ENCODE measurements at regions not wholly inside any gene's neighbourhood (a gene's known extent, or its start where the extent isn't known, plus 50 kb on each side); places are given as distances from the start of the nearest gene placed in this dataset.

DNA sequence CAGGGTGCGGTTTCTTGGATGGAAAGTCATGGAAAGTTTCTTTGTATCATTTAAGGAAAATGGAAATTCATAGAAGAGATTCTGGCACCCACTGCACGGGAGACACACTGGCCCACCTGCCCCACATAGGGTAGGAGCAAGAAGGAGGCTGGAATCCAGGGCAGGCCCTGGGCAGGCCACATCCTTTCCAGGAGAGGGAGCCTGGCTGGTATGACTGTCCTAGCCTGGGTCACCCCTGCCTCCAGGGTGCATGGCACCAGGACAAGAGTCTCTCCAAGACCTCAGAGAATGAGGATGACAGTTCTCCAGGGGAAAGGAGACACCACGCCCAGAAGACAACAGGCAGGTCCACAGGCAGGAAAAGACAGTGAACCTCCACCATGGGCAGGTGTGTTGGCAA, 297.2 kb downstream of the TCERG1L start:
- DNase-seq: no peak

DNA sequence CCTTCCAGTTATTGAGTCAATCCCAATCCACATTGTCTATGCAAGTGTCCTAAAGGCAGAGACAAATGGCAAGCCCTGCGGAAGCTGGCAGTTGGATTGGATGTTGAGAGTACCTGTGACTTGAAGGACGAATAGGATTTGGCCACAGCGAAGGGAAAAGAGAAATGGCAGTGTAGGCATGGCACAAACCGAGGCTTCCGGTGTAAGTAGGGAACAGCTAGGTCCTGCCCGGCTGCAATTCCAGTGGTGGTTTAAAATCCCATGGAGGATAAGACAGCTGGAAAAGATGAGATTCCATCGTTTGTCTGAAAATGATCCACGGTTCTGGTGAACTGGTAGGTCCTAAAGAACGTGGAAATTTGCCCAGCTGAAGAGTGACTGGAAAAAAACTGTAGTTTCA, 296.2 kb downstream of the TCERG1L start:
- no peak for DNase-seq

DNA sequence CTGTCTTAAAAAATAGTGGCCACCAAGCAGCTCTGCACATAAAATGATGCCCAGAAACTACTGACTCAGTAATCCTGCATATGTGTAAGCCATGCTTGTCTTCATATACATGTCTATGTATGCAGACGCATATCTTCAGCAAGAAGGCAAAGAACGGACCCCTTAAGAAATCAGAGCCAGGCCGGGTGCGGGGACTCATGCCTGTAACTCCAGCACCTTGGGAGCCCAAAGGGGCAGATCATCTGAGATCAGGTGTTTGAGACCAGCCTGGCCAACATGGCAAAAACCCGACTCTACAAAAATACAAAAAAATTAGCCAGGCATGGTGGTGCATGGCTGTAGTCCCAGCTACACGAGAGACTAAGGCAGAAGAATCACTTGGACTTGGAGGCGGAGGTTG, 295.0 kb downstream of the TCERG1L start:
- no peak for DNase-seq

DNA sequence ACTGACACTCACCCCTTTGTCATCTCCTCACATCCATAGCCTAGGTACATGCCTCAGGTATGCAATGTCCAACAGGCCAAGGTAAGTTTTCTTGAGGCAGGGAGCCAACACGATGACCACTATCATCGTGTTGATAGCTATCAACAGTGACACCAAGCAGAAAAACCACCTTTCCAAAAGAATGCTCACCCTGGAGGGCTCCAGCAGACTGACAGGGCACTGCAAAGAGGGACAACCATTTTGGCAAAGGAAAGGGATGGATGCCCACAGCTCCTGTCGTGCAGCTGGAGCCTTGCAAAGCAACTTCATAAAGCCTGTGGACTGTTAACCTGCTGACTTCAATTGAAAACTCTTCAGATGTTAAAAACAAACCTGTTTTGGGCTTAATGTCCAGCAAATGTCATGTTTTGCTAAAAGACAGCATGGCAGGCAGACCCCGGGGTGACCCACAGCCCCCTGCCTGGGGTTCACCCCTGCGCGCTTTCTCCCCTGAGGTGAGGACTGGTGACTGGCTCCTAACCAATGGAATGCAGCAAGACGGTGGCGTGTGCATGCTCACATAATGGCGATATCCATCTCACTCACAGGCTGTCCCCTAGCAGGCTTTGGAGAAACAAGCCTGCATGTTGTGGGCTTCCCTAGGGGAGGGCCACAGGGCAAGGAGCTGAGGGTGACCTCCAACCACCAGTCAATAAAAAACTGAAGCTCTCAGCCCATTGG, 293.8 kb downstream of the TCERG1L start:
- DNase-seq: no peak

DNA sequence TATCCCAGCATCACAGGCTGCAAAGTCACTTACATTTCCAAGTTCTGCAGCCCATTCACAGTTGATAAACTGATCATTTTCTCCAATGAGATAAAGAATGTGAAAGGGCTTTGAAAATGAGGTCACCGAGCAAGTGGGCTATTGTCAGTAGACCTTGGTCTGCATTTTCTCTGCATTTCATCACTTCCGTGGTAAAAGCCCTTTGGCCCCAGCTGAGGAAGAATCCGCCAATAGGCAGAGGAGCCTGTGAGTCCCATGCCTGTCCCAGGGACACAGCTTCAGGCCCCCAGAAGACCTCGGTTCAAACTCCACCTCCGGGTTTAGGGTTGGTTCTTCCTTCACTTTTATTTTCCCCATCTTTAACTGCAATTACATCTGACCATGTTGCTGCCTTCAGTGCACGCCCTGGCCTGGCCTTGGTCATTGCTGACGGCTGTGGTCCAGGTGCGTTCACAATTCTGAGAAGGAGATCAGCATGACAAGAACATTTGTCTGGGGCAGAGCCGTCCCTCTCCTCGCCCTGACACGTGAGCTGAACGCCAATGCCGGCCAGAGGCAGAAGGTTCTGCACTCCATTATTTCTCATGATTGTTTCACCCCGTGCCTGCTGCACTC, 292.5 kb downstream of the TCERG1L start:
- DNase-seq: no peak

DNA sequence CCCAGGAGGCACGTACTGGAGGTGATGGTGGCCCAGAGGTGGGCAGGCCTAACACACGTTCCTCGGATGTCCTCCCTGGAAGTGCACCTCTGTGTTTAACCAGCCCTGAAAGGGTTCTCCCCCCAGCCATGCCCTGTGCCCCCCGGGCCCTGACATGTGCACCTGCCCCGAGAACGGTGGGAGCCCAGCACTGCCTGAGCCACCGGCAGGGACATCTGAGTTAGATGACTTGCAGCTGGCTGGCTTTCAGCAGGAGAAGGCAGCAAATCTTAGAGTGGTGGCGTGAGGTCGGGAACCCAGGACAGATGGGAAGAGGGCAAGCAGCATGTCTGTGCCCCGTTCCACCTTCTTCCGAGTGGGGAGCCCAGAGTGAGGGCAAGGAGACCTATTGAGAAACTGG, 291.8 kb downstream of the TCERG1L start:
- DNase-seq: no peak

DNA sequence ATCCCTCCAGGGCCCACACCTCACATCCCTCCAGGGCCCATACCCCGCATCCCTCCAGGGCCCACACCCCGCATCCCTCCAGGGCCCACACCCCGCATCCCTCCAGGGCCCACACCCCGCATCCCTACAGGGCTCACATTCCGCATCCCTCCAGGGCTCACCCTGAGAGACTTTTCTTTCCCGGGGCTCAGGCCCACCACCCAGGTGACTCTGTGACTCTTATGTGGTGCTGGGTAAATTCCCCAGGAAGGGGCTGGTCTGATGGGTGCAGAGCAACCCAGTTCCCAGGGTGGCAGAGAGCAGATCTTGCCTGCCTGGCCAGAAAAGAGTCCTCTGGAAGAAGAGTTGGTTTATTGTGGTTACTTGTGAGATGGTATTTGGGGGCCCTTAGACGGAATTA, 290.7 kb downstream of the TCERG1L start:
- DNase-seq: no peak

DNA sequence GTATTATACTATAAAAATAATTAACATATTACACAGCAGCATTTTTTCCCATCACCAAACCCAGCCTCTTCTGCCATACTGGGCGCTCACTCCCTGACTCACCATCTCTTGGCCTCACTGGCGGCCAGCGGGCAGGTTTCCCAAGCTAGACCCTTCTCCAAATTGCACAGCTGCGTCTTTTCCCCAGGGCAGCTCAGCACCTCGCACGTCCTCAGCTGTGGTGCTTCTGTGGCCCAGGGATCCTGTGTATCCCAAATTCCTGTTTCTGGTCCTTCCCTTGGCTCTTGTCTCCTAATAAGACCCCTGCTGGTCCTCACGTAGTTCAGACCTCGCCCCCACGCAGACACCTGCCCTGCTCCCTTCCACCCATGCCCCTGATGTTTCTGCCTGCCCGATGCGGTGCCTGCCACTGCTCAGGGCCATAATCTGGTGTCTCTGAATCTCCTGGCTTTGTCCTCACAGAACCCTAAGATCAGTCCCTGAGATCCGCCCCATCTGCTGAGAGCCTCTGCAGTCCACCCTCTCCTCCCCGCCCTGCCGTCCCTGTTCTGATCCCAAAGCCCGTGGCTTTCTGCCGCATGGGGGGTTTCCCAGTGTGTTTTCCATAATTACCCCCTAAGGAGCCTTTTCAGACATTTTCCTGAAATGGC, 290.1 kb downstream of the TCERG1L start:
- no peak for DNase-seq

DNA sequence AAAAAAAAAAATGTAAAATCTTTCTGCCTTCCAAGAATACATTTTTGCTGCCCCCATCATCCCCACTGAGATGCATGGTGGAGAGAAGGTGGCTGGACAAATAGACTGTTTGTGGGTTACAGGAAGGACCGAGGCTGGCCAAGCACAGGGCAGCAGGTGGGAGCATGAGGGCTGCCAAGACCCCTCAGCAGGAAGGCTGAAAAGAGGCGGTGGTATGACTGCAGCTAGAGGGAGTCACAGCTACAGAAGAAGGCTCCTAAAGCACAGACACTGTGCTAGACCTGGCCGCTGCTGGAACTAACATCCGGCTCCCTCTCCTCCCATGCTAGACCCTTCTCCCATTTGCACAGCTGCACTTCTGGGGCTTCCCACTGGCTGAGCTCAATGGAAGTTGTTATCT, 289.6 kb downstream of the TCERG1L start:
- DNase-seq: no peak

DNA sequence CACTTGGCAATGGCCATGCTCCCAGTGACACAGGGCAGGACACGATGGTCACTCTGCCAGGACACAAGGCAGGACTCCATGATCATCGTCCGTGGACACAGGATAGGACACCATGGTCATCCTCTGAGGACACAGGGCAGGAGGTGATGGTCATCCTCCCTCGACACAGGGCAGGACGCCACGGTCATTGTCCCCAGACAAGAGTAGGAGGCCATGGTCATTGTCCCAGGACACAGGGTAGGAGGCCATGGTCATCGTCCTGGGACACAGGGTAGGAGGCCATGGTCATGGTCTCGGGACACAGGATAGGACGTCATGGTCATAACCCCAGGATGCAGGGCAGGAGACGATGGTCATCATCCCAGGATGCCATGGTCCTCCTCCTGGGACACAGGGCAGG, 289.2 kb downstream of the TCERG1L start:
- DNase-seq: no peak

DNA sequence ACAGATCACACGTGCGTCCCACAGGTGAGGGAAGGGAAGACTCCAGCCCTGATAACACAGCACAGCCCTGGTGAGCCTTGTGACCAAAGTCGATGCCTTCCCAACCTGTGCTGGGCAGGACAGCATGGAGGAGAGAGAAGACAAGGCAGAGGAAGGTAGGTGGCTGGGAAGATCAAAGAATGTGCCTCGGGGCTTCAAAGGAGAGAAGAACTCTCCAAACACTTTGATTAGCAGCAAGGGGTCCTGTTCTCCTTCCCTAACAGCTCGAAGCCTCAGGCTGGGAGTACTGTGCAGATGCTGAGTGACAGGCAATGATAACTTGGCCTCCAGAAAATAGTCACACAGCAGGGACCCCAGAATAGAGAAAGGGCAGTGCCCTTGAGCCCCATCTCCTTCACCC, 288.5 kb downstream of the TCERG1L start:
- no peak for DNase-seq

DNA sequence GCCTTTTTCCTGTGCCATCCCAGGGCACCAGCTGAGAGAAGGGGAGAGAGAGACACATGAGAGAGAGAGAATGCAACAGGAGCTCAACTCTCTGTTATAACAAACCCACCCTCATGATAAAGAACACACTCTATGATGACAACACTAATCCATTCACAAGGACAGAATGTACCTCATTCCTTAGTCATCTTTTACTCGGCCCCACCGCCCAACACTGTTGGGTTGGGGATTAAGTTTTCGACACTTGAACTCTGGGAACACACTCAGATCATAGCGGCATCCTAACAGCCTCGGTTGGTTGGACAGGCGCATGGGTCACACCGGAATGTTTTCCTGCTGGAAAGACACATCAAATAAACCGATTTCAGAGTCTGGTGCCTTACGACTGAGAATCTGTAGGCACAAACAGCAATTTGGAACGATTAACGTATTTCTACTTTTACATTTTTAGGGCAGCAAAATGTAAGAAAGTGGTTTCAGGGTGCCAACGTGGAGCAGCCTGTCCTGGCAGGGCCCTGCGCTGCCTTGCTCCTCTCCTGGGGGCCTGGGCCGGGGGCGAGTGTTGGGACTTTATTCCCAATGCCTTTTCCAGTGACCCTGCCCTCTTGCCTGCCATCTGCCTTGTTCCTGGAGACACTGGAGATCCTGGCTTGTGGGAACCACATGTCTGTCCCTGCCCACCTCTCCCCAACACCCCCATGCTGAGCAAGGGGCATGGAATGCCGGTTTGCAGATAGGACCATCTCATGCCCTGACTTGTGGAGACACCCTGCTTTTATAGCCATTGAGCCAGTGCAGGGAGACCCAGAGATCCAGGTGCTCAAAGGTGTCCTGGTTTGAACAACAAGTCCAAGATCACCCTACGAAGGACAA, 287.0 kb downstream of the TCERG1L start:
- no peak for DNase-seq

DNA sequence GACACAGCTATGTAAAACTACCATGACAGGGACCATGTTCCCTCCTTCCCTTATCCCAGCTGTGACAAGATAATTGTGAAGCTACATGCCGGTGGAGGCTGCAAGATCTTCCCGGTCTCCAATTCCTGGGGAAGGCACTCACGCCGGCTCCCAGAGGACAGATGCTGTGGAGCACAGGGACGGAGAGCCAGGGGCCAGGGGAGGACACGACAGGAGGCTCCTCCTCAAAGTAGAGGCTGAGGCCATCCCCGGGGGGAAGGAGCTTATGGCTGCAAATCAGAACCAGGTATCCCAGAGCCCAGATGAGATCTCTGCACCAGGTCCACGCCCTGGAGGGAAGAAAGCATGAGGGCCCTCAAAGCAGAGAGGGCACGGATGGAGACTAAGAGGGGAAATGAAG, 286.2 kb downstream of the TCERG1L start:
- no peak for DNase-seq

DNA sequence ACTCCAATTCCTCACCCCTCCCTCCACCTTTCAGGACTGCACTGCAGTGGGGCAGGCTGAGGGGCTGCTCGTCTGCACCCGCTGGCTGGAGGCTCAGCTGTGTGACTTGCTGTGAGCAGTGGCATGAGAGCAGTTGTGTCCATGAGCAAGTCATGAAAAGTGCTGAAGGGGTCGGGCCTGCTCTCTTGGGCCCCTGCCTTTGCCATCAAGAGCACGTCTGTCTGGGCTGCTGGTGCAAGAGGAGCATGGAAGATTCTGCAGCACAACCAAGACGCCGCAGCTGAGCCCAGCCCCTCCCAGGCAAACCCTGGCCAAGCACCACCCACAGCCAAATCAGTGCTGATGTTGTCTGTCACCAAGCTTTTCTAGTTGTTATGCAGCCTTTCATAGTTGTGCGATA, 284.3 kb downstream of the TCERG1L start:
- no peak for DNase-seq

DNA sequence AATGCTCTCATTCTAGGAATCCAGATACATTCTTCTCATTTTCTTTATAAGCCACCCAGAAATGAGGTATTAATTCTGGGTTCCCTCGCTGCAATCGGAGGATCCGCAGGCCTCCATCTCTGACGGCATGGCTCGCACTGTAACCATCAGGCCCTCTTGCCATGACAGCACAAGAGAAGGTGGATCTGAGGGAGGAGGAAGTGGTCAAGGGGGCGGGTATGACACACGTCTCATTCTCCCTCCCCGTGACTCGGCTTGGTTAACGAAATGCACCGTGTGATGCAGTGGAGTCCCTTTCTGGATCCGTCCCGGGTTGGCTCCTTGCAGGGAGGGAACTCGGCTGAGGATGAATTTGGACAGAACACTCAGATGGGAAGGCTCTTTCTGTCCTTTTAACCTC, 280.2 kb downstream of the TCERG1L start:
- DNase-seq: no peak

DNA sequence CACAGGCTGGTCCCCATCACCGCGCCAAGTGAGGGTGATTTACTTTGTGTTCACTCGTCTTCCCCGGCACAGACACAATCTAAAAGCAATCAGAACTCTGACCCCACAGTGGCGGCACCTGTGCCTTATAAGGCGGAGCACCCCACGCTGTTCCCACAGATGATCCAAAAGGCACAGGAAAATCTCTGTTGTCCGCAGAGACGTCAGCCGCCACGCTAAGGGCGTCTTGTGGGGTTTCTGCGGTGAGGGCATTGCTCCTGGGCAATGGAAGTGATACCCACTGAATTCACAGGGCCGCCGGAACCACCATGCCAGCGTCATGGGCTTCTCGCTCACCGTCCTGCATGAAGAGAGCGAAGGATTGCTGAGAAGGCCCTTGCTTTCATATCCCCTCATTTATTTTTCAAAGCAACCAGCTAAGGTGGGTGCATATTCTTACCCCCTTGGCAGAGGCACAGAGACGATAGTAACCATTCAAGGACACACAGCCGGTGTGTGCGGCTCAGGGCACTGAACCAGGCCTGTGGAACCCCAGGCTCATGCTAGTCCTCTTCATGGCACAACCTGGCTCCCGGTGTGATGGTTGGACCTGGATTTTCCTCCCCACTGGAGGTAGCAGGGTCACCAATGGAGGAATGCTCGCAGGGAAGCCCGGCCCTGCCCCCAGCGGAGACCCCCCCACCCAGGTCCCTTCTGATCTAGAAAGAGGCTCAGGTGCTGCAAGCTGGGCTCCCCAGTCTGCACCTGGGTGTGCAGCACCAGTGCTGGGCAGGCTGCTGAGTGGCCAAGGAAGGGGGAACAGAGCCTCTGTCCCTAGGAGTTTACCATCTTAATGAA, 279.0 kb downstream of the TCERG1L start:
- no peak for DNase-seq

DNA sequence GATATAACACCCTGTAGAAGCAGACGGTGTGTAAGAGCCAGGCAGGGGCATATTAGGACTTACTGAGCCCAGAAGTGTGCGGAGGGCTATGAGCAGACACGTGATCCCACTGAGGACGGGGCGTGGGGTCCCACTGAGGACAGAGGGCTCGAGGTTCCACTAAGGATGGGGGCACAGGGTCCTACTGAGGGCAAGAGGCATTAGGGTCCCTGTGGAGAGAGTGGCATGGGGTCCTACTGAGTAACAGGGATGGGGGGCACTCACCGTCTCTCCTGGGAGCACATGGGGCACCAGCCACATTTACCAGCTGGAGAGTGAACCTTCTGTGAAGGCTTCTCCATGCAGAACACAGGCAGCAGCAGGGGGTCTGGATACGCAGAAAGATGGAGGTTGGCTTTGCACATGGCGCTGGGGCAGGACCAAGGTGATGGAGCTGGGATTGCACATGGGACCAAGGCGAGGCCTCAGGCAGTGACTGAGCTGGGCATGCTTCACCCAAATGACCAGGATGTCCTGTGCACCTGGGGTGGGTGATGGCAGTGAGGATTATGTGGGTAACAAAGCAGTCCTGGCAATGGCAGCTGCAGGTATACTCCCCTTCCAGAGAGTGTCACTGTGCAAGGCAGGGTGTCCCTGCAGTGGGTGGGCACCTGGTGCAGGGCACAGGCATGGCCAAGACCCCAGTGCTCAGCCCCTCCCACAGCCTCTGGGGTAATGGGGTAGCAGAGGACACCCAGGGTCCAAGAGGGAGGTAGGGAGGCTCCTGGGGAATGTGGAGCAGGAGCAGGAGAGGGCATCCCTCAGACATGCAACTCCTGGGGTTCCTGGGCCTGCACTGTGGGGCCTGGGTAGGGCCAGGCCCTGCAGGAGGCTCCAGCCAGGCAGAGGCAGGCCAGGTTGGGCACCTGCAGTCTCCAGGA, 278.1 kb downstream of the TCERG1L start:
- no peak for DNase-seq

DNA sequence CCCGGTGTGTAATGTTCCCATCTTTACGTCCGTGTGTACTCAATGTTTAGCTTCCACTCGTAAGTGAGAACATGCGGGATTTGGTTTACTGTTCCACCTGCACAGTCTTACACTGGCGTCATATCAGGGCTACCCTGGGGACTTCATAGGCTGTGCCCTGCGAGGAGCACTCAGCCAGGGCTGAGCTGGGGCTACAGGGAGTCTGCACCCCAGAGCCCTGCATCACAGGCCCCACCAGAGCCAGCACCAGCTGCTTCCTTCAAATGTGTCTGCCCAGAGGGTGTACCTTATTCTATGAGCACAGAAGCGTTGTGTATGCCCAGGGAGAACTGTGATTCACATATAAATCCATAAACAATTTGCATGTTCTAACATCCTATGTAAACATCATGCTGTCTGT, 277.1 kb downstream of the TCERG1L start:
- no peak for DNase-seq

DNA sequence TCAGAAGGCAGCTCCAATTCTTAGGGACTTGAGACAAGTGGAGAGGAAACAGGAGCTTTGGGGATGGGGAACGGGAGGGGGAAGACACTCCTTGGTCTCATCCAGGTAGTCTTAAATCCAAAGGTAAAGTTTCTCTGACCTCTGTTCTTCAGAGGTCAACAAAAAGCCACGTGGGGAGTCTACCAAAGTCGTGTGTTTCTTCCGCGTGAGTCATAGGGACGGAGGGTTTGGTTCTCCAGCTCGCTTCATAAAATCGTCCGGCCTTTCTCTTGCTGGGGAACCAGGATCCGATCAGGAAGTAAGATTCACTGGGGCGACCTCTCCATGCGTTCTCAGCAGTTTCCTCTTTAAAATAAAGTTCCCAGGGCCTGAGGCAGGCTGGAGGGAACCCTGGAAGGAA, 275.7 kb downstream of the TCERG1L start:
- DNase-seq: no peak

DNA sequence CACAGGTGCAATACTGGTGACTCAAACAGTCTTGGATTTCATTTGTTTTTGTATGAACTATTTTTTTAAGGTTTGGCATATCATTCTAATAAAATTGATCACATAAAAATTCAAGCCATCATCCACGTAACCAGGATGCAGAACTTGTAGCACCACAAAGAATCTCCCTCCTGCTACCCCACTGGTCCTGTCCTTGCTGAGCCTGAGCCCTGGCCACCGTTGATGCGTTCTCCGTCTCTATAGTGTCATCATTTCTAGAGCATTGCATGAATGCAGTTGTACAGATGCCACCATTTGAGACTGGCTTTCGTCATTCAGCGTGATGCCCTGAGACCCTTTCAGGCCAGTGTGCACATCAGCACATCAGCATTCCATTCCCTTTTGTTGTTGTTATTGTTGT, 273.5 kb downstream of the TCERG1L start:
- no peak for DNase-seq

DNA sequence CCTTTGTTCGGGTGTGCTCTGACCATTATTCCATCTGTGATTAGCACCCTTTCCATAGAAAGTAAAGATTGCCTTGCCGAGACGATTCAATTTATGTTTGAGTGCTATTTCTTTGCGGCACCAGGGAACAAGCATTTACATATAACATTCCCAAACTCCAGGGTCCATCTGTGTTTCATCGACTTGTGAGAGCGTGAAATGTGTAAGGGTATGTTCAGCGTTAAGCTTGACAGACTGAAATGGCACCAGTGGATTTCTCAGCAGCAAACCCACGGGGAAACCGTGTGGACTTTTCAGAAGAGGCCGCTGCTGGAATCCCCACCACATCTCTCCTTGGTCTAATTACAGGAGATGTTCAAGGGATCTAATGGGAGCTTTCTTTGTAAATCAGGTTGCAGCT, 270.5 kb downstream of the TCERG1L start:
- DNase-seq: no peak

DNA sequence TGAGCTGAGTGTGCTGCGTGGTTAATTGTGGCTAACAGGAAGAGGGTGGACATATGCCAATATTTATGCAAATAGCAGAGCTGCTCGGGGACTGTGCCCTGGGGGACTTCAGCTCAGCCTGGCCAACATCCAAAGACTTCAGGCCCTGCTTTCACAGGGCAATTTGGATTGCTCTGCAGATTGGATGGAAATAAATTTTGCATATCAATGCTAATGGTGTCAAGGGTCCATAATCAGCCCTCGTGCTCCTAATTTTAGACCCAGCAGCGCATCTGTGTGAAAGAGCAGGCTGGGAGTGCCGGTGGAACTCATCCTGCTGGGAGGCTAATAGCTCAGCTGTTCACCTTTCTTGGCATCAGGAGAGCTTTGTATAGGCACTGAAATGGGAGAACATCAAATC, 270.1 kb downstream of the TCERG1L start:
- DNase-seq: no peak

Data from NCI-H2029 (cell line).